SK-N-MC (cell line): ENCODE measurements at regions not wholly inside any gene's neighbourhood (a gene's known extent, or its start where the extent isn't known, plus 50 kb on each side); places are given as distances from the start of the nearest gene placed in this dataset.

Experiments
- EZH2 ChIP-seq: fragments of 200-600 bp; sonication (generic); IDR thresholded peaks from one replicate; pipeline ENCODE4 v1.6.1; 2017; ENCODE audit warnings: antibody characterized with exemption
- POLR2AphosphoS5 ChIP-seq: IDR thresholded peaks from 2 replicates; pipeline ENCODE4 v1.6.1; 2012; ENCODE audit warnings: mild to moderate bottlenecking, low read depth, low read length, borderline replicate concordance

DNA sequence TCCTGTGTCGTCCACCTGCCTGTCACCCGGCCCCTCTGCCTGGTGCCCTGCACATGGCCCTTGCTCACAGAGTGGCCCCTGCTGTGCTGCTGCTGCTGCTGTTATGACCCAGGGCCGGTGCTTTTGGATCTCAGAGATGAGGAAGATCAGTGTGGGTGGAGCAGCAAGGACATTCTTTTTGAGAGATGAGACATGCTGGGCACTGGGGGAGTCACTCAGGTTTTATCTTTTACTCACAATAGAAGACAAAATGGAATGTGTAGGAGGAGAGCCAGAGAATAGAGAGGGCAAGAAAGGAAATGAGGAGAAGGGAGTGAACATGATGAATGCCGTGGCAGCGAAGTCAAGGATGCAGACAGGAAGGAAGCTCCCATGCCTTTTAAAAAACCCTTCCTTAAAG is 611.5 kb upstream of the DPP6 start:
- TF ChIP-seq POLR2AphosphoS5 (no peak), EZH2 (no peak)
